ENCODE measurements at regions not wholly inside any gene's neighbourhood (a gene's known extent, or its start where the extent isn't known, plus 50 kb on each side); places are given as distances from the start of the nearest gene placed in this dataset.

- no peaks in the 10 kb centered on the region for H3K27me3 ChIP-seq (replicated peaks in 1 of 4; ENCODE audit: control extremely low read depth in 1 of 4, control insufficient read depth in 3 of 4, insufficient read depth in 4 of 4, low read length in 3 of 4)
- Mint-ChIP-seq H3K9me3 (ENCODE audit: insufficient read depth) (no peaks in the 10 kb centered on the region), H3K4me3 (no peak overlapping the region), H3K4me1 (no peaks in the 10 kb centered on the region), H3K27me3 (no peaks in the 10 kb centered on the region), H3K27ac (no peak overlapping the region)
- no peaks in the 10 kb centered on the region for H4K20me1 ChIP-seq (ENCODE audit: control insufficient read depth, insufficient read depth, low read length, poor library complexity, severe bottlenecking)
- H3K4me3 ChIP-seq (ENCODE audit: control extremely low read depth in 1 of 5, extremely low read depth in 1 of 5, insufficient read depth in 1 of 5, low read depth in 2 of 5, low read length in 4 of 5) = no peak overlapping the region
- H3K27ac ChIP-seq (ENCODE audit: low read length in 2 of 2) = no peak overlapping the region
- no peak for TF ChIP-seq CTCF (IDR thresholded peaks at IDR 0.05)
- TF ChIP-seq EZH2 (IDR thresholded peaks at IDR 0.05; ENCODE audit: borderline replicate concordance, insufficient read depth, low read depth, low read length, poor library complexity, severe bottlenecking) = no peak
- H3K4me1 ChIP-seq (ENCODE audit: control insufficient read depth in 2 of 2, insufficient read depth in 2 of 2, low read length in 2 of 2) = no peaks in the 10 kb centered on the region
- H3K9me3 ChIP-seq (ENCODE audit: control extremely low read depth in 1 of 3, control insufficient read depth in 2 of 3, insufficient read depth in 1 of 3, low read length in 2 of 3) = peaks cover 0 to 6% (median 0%) of the 10 kb centered on the region in 3 donors
- no peak overlapping the region for H2AFZ ChIP-seq (ENCODE audit: insufficient read depth, low read depth, low read length, poor library complexity, severe bottlenecking)
- no peak overlapping the region for H3K9ac ChIP-seq (ENCODE audit: low read length)
- no peak overlapping the region for H3K4me2 ChIP-seq (replicated peaks; ENCODE audit: low read depth, low read length, poor library complexity, severe bottlenecking)
- ChIA-PET POLR2A (no interaction called here), CTCF (no interaction called here)
- DNase-seq = no peak
- intact Hi-C loops (cut with micrococcal nuclease) = no loop called here
- ATAC-seq (ENCODE audit: low read depth) = no peak
- WGBS (ENCODE audit: insufficient coverage) = 93% methylated on average over 50 of the region's 50 CpGs
- no peaks in the 10 kb centered on the region for H3K79me2 ChIP-seq (ENCODE audit: control insufficient read depth, insufficient read depth, low read length)
- H3K36me3 ChIP-seq (replicated peaks in 1 of 2; ENCODE audit: control extremely low read depth in 1 of 2, control insufficient read depth in 1 of 2, extremely low read depth in 1 of 2, insufficient read depth in 2 of 2, low read length in 1 of 2) = no peaks in the 10 kb centered on the region
These were observed 58.6 kb downstream of the JAKMIP3 start for GRCh38 chr10:132124201-132124920.

- Histone ChIP-seq H4K20me1 (ENCODE audit: control insufficient read depth, insufficient read depth, low read length, poor library complexity, severe bottlenecking) (no peaks in the 10 kb centered on the region), H3K4me2 (replicated peaks; ENCODE audit: low read depth, low read length, poor library complexity, severe bottlenecking) (no peak overlapping the region), H3K27ac (ENCODE audit: low read length in 2 of 2) (no peak overlapping the region), H3K36me3 (replicated peaks in 1 of 2; ENCODE audit: control extremely low read depth in 1 of 2, control insufficient read depth in 1 of 2, extremely low read depth in 1 of 2, insufficient read depth in 2 of 2, low read length in 1 of 2) (no peaks in the 10 kb centered on the region), H3K9ac (ENCODE audit: low read length) (no peak overlapping the region), H3K9me3 (ENCODE audit: control extremely low read depth in 1 of 3, control insufficient read depth in 2 of 3, insufficient read depth in 1 of 3, low read length in 2 of 3) (peaks cover 0 to 13% (median 0%) of the 10 kb centered on the region in 3 donors), H3K4me3 (ENCODE audit: control extremely low read depth in 1 of 5, extremely low read depth in 1 of 5, insufficient read depth in 1 of 5, low read depth in 2 of 5, low read length in 4 of 5) (no peak overlapping the region), H3K4me1 (ENCODE audit: control insufficient read depth in 2 of 2, insufficient read depth in 2 of 2, low read length in 2 of 2) (no peaks in the 10 kb centered on the region), H3K79me2 (ENCODE audit: control insufficient read depth, insufficient read depth, low read length) (no peaks in the 10 kb centered on the region), H2AFZ (ENCODE audit: insufficient read depth, low read depth, low read length, poor library complexity, severe bottlenecking) (no peak overlapping the region), H3K27me3 (replicated peaks in 1 of 4; ENCODE audit: control extremely low read depth in 1 of 4, control insufficient read depth in 3 of 4, insufficient read depth in 4 of 4, low read length in 3 of 4) (peaks cover 0 to 8% (median 0%) of the 10 kb centered on the region in 4 experiments)
- ATAC-seq (ENCODE audit: low read depth) = no peak
- TF ChIP-seq CTCF (IDR thresholded peaks at IDR 0.05) = no peak
- TF ChIP-seq EZH2 (IDR thresholded peaks at IDR 0.05; ENCODE audit: borderline replicate concordance, insufficient read depth, low read depth, low read length, poor library complexity, severe bottlenecking) = no peak
- DNase-seq = no peak
- Mint-ChIP-seq H3K4me3 (no peak overlapping the region), H3K4me1 (no peaks in the 10 kb centered on the region), H3K9me3 (ENCODE audit: insufficient read depth) (no peaks in the 10 kb centered on the region), H3K27me3 (peaks cover 14% of the 10 kb centered on the region), H3K27ac (no peak overlapping the region)
- intact Hi-C loops (cut with micrococcal nuclease) = no loop called here
- WGBS (ENCODE audit: insufficient coverage) = 78% methylated on average over 11 of the region's 11 CpGs
- POLR2A ChIA-PET = no interaction called here
- CTCF ChIA-PET = no interaction called here
These were observed 57.3 kb upstream of the DPYSL4 start for GRCh38 chr10:132129431-132129830.

All from B cell (primary cell).